ENCODE measurements at regions not wholly inside any gene's neighbourhood (a gene's known extent, or its start where the extent isn't known, plus 50 kb on each side); places are given as distances from the start of the nearest gene placed in this dataset.
"Not testable (repeated sequence)": the region's sequence is repeated elsewhere in the genome, so short reads cannot be mapped to it uniquely, and the experiment has no call there.

DNA sequence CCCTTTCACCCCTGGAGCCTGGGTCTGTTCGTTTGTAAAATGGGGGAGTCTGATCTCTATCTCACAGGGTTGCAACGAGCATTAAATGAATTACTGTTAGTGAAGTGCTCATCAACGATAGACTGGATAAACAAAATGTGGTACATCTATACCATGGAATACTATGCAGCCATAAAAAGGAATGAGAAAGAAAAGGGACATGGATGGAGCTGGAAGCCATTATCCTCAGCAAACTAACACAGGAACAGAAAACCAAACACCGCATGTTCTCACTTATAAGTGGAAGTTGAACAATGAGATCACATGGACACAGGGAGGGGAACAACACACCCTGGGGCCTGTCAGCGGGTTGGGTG lies 348.0 kb upstream of the ID2 start:
- not testable (repeated sequence) for DNase-seq (ENCODE audit: low read depth in 2 of 2, low spot score in 1 of 2)

DNA sequence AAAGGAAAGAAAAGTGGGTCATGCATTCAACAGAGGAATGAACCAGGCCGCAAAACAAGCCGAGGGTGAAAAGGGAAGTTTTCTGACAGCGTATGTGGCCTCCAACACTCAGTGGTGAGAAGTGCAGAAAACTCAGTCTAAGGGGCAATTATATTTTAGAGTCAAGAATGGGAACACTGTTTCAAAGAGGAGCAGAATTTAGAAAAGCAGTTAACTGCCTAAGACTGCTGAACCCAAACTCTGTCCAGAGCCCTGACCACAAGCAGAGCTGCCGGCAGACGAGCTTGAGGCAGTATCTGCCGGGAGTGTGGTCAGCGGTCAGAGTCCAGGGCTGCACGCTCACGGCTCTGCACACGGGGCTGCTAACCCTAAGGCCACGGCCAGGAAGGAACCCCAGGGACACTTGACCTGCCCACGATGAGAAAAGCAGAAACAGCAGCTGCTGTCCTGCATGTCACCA lies 347.0 kb upstream of the ID2 start:
- DNase-seq (ENCODE audit: low read depth in 2 of 2, low spot score in 1 of 2): no peak

DNA sequence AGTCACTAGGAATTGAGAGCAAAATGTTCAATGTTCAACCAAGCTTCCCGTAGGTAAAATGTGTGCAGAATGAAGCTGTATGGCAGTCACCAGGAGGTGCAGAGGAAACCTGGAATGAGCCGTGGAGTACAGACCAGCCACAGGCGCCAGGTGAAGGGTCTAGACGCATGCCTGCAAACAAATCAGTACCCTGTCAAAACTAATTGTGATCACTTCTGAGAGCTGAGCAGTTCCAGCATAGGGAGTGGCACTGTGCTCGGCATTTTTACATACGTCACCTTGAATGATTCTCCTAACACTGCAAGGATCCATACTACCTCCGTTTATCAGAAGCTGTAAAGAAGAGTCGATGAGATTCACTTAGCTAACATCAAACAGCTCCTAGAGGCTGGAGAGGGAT lies 346.1 kb upstream of the ID2 start:
- no peak for DNase-seq (ENCODE audit: low read depth in 2 of 2, low spot score in 1 of 2)

DNA sequence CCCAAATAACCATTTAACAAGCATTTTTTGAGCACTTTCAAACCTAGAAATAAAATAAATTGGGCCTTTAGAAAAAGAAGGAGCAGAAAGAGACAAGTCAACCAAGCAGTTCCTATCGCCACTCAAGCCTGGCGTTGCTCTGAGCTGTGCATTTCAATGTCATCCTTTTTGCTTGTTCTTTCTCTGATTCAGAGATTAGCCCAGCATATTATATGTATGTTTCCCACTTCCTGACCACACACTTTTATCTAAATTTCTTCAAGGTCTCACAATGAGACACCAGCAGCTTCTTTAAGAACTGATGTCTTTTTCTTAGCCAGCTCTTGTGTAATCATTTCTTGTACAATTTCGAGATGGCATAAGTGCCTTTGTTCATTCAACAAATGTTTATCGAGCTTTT lies 344.5 kb upstream of the ID2 start:
- DNase-seq (ENCODE audit: low read depth in 2 of 2, low spot score in 1 of 2): no peak

DNA sequence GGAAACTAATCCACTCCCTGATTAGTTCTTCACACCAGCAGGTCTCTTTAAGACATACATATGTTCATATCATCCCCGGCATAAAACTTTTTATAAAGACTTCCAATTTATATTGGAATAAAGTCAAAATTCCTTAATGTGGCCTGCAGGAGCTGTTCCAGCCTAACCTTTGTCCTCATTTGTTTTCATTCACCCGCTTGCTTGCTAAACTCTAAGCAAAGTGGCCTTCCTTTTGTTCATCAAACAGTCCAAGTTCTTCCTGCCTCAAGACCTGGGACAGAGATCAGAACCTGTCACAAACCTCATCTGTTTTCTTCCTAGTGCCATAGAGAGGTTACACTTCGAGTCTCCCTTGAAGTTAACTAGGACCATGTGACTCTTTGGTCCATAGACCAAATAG lies 339.4 kb upstream of the ID2 start:
- DNase-seq (ENCODE audit: low read depth in 2 of 2, low spot score in 1 of 2): no peak

DNA sequence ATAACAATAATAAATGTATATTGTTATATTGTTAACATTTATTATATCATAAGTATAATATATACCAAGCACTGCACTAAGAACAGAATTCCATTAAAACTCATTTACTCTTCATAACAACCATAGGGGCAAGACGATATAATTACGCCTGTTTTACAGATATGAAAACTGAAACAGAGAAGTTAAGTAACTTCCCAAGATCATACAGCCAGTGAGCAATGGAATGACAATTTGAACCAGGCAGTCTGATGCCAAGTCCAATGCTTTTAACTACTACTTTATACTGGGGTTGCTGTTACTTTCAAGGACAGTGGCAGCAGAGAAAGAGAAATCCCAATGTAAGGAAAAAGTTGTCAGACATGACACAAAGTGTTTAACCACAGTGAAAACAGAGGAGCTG lies 338.8 kb upstream of the ID2 start:
- no peak for DNase-seq (ENCODE audit: low read depth in 2 of 2, low spot score in 1 of 2)

DNA sequence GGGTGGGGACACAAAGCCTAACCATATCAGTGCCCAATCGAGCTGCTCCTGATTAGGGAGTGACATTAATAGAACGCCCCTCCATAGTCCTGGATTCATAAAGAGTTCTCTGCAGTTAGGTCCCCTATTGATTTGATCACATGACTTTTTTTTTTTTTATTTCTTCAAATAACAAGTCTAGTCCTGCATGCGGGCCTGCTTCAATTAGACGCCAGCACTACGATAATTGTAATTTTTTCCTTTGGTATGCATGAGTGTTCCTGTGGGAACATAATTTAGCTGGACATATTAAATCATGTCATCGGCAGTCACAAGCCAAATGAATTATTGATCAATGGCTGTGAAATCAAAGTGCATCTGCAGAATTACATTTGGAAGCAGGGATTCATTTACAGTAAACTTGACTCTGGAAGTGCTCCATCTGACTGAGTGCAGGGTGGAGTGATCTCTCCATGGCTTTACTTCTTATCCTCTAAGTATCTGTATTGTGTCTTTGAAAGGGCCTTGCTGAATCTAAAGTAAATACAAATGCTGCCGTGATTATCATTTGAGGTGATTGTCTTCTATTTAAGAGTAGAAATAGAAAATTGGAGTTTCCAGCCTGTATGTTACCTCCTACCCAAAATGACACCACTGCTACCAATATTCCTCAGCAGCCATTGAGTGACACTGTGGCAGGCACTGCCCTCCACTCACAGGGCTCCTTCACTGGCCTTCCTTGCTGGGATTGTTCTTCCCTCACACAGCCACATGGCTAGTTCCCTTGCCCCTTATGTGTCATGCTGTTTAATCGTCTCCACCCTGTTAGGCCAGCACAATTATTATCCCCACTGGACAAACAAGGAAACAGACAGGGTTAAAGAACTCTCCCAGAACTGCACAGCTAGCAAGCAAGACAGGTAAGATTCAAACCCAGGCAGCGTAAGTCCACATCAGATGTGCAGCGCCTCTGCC lies 337.4 kb upstream of the ID2 start:
- DNase-seq (ENCODE audit: low read depth in 2 of 2, low spot score in 1 of 2): no peak

DNA sequence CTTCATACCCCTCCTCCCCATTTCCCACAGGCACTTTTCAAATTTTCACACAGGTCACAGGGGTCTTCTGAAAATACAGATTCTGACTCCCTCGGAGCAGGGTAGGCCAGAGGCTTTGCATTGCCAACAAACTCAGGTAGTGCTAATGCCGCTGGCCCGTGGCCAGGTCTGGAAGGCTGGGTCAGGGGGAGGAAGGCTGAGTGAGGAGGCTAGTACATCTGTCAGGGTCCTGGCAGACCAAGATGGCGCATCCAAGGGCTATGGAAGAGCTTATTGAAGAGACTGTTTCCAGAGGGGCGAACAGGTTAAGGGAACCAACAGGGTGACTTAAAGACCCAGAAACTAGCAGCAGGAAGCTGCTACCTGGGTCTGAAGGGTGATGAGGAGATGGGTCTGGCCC lies 336.7 kb upstream of the ID2 start:
- DNase-seq (ENCODE audit: low read depth in 2 of 2, low spot score in 1 of 2): no peak

DNA sequence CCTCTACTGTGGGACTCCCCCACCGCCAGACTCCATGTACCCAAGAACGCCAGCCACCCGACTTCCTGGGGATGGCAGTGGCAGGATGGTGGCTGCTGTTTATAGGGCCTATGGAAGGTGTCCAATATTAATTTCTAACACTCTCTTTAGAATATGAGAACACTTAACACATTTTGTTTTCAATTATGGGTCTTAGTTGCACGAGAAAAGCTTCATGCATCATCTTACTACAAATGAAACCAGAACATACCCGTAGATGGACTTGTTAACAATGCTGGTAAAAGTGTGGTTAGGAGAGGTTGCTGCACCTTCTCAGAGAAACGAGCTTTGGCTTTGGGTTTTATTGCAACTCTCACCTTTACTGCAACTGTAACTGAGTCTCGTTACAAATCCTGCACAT lies 335.6 kb upstream of the ID2 start:
- DNase-seq (ENCODE audit: low read depth in 2 of 2, low spot score in 1 of 2): no peak

DNA sequence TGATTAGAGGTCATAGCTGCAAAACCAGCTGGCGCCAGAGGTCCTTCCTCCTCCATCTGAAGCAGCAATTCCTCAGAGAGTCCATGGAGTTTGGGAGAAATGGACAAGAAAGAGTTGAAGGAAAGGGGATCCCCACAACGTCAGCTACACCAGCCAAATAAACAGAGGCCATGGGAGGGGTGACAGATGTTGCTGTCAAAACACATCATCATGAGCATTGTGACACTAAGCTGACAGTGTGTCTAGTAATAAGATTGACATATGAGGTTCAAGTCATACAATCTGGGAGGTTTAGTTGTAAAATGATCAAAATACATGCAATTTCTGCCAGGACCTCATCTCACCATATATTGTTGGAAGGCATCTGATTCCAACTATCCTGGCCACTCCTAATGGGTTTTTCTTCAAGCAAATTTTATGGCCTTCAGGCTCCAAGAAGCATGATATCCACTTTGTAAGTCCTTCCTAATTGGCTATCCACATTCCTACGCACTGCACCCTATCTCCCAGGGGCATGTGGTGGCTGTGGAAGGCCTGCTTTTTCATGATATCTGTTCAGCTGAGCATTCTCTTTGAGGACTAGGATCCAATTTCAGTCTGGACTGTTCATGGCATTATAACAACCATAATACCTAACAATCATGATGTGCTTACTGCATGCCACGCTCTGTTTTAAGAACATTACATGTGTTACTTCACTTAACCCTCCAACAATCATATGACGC lies 335.0 kb upstream of the ID2 start:
- no peak for DNase-seq (ENCODE audit: low read depth in 2 of 2, low spot score in 1 of 2)

DNA sequence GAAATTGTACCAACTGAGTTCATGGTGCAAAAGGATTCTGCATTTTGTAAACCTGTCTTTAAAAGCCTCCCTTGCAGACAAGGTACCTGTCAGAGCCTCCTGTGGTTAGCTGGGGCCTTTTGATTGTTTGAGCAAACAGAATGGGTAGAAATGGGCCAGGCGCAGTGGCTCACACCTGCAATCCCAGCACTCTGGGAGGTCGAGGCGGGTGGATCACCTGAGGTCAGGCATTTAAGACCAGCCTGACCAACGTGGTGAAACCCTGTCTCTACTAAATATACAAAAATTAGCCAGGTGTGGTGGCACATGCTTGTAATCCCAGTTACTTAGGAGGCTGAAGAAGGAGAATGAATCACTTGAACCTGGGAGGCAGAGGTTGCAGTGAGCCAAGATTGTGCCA lies 332.9 kb upstream of the ID2 start:
- DNase-seq (ENCODE audit: low read depth in 2 of 2, low spot score in 1 of 2): not testable (repeated sequence)

DNA sequence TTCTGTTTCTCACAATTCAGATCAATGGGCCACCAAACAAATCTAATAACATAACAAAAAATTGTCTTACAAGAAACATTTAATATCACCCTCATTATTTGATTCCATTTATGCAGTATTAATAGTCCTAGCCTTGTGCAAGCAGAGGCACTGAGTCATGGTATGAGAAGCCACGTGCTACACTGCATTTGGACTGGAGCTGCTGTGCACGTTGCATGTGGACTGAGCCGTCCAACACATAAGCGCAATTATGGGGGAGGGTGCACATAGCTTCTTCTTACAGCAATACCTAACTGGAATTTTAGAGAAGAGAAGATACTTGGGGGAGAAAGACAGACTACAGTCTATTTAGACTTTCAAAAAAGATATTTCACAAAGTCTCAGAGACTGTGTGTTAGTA lies 329.6 kb upstream of the ID2 start:
- no peak for DNase-seq (ENCODE audit: low read depth in 2 of 2, low spot score in 1 of 2)

DNA sequence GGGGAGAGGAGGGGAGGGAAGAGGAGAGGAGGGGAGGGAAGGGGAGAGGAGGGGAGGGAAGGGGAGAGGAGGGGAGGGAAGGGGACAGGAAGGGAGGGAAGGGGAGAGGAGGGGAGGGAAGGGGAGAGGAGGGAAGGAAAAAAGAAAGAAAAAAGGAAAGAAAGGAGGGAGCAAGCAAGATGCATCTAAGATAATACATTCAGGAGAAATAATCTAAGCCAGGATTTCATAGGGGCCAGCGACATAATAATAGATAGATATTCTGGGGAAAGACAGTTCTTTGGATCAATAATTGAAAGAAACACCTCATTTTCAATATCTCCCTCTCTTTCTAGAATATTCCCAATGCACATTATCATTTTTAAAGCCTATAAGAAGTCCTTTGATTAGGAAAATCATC lies 328.9 kb upstream of the ID2 start:
- DNase-seq (ENCODE audit: low read depth in 2 of 2, low spot score in 1 of 2): no peak

DNA sequence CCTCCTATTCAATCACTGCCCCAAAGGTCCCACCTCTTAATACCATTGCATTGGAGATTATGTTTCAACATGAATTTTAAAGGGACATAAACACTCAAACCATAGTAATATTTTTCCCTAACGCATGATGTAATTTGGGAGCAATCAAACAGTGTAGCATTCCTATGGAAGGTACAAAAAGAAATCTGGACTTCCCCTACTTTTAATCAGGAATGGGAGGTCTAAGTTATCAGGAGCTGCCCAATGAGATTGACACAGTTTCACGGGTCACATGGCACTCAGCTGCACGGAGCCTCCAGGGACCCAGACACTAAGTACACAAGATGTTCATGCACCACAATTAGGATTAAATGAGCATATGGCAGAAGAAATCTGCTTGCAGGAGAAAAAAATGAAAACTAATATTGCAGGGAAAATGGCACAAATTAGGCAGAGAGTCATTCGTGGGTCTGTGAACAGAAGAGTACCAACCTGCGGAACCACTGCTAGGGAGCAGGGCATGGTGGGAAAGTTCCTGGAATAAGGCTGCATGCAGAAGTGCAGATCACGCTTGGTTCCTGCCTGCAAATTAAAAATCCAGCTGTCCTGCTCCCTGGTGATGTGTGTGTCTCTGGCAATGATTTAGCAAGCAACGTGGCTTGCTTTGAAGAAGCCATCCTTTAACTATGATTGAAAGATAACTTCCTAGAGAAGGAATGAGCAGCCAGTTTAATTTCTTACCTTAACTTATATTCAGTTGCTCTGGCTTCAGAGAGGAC lies 326.6 kb upstream of the ID2 start:
- DNase-seq (ENCODE audit: low read depth in 2 of 2, low spot score in 1 of 2): no peak

DNA sequence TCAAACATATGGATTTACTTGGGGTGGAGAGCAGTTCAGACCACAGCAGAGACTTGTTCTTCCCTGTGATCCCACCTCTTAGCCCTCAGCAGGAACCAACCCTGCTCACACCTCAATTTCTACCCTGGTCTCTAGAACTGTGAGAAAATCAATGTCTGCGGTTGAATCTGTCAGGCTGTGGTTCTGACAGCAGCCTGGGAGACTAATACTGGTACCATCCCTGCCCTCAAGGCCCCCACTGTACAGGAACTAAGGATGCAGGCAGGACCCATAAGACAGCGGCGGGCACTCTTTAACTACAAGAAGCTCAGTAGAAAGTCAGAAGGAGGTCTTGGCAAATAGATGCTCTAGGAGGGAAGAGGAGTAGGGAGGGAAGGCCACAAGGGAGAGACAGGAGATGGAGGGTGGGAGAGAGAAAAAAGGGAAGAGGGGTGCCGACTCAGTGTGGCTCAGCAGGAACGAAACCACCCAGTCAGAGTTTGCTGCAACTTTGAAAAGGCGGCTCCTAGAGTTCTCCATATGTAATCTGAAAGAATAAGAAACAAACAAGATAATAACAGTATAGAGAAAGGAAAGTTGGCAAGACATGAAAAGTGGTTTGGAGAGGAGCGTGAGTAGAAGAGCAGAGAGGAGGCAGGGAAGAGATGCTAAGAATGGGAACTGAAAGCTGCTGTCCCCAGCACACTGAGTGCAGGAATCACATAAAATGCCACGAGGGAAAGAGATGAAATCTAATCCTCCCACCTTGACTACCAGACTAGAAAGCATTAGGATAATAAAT lies 323.9 kb upstream of the ID2 start:
- no peak for DNase-seq (ENCODE audit: low read depth in 2 of 2, low spot score in 1 of 2)

DNA sequence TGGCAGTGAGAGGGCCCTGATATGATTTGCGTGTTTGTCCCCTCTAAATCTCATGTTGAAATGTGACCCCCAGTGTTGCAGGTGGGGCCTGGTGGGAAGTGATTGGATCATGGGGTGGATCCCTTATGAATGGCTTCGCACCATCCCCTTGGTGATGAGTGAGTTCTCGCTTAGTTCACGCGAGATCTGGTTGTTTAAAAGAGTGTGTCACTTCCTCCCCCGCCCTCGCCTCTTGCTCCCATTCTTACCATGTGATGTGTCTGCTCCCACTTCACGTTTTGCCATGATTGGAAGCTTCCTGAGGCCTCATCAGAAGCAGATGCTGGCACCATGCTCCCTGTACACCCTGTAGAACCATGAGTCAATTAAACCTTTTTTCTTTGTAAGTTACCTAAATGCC lies 319.9 kb upstream of the ID2 start:
- DNase-seq (ENCODE audit: low read depth in 2 of 2, low spot score in 1 of 2): no peak

DNA sequence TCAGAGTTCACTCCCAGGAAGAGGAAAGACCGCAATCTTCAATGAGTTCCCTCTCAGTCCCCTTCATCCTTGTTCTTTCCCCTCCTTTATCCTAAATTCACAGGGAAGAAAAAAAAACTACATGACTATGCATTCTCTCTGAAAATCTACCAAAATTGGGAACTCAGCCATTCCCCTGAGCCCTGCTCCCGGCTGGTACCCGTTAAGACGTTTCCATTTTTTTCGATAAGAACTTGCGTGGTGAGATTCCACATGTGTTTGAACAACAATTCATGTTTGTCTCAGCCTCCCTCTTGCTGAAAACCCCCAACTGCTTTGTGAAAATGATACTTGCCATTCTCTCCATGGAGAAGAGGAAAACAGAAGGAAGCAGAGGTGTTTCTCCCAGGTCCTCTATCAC lies 318.7 kb upstream of the ID2 start:
- DNase-seq (ENCODE audit: low read depth in 2 of 2, low spot score in 1 of 2): no peak

DNA sequence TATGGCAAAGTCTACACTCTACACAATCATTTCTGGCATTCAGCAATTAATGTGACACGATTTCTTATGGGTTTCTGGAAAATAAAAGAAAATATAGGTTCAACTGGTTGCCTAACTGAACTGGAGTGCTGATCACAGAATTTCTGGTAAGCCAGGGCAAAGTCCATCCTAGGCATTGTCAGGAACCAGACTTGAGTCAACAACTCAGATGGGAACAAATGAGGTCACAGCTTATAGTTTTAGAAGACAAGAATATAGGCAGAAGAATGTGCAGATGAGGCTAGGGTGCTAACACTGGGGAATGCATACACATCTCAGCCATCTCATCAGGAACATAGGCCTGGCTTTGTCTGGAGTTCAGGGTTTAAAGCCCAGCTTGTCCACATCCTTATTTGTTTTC lies 317.2 kb upstream of the ID2 start:
- DNase-seq (ENCODE audit: low read depth in 2 of 2, low spot score in 1 of 2): no peak

DNA sequence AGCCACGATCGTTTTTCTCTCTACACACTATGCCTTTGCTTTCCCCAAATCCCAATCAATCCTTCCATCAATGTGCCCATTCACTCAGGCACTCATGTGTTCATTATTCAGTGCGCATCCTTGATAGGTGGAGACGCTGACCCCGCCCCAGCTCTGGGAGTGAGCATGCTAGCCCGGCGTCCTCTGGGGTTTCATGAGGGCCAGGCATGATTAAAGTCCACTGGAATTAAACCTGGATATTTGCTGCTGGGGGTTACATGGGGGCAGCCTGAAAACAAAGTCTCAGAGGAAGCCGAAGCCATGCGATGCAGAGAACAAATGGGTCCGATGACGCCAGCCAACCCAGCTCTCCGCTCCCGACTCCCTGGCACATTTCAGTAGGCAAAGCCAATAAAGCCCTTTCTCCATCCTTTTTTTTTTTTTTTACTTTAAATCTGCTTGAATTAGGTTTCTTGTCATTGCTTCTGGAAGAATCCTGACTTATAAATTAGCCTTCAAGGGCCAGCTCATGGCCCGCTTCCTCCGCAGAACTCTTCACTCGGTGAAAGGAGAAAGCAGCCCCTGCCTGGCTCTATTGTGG lies 316.4 kb upstream of the ID2 start:
- DNase-seq (ENCODE audit: low read depth in 2 of 2, low spot score in 1 of 2): no peak

DNA sequence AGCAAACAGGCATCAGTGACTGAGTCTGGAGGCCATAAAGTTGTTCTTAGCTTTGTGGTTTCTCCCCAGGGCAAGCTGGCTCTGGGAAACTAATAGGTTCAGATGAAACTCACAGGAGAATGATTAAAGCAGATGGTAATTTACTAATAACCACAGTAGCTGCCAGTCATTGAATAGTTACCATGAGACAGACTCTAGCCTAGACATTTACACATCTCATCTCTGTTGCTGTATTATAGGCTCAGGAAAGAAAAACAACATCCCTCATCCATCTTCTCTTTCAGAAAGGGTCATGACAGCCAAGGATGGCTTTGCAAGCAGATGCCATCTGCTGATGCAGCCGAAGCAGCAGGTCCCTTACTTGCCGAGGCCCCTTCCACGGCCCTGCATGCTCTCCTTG lies 314.0 kb upstream of the ID2 start:
- no peak for DNase-seq (ENCODE audit: low read depth in 2 of 2, low spot score in 1 of 2)

DNA sequence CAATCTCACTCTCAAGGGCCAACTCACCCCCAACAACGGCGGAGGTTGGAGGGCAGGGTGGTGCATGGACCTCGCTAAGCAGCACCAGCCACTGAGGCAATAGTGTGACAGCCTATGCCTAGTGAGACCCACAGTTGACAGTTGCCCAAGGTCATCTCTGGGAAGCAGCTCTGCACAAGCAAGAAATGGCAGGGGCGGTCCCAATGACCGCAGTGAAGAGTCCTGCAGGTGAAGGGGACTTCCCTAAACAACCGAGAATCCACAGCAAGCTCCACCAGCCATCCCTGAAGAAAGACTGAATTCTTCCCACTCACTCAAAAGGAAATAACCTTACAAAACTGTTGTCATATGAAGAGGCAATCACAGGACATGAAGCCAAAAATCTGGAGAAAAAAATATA lies 313.4 kb upstream of the ID2 start:
- DNase-seq (ENCODE audit: low read depth in 2 of 2, low spot score in 1 of 2): no peak

All from stimulated activated CD8-positive, alpha-beta memory T cell treated with anti-CD3 and anti-CD28 coated beads, Interleukin-4, amount 100 ng/mL, for 4 hours (primary cell).